ENCODE measurements at regions not wholly inside any gene's neighbourhood (a gene's known extent, or its start where the extent isn't known, plus 50 kb on each side); places are given as distances from the start of the nearest gene placed in this dataset.

GRCh38 chr7:67947646-67948045 is 951.0 kb downstream of the TYW1 start:
- Histone ChIP-seq H3K18ac (ENCODE audit: extremely low read depth, low read length) (no peak overlapping the region), H3K9ac (replicated peaks in 1 of 4; ENCODE audit: extremely low read depth in 1 of 4, low read depth in 3 of 4, low read length in 3 of 4) (no peak overlapping the region), H3K56ac (replicated peaks; ENCODE audit: insufficient read length, low read depth, low read length) (no peak overlapping the region), H3K9me3 (ENCODE audit: insufficient read depth in 2 of 2, low read depth in 1 of 2, low read length in 1 of 2) (no peaks in the 10 kb centered on the region), H3K79me2 (ENCODE audit: control insufficient read depth in 1 of 2, insufficient read depth in 2 of 2, low read length in 2 of 2) (no peaks in the 10 kb centered on the region), H3K79me1 (ENCODE audit: low read depth, low read length) (no peaks in the 10 kb centered on the region), H3K14ac (ENCODE audit: insufficient read length) (no peak overlapping the region), H3K36me3 (ENCODE audit: control insufficient read depth in 2 of 4, insufficient read depth in 4 of 4, low read length in 3 of 4) (no peaks in the 10 kb centered on the region), H2BK15ac (ENCODE audit: low read length) (no peak overlapping the region), H3K23me2 (ENCODE audit: low read depth, low read length) (no peaks in the 10 kb centered on the region), H3K23ac (ENCODE audit: insufficient read length) (no peak overlapping the region), H2BK12ac (ENCODE audit: low read depth, low read length) (no peak overlapping the region), H2AFZ (ENCODE audit: low read length) (no peak overlapping the region), H2BK120ac (replicated peaks; ENCODE audit: low read depth, low read length) (no peak overlapping the region), H2BK20ac (ENCODE audit: low read length) (no peak overlapping the region), H2AK5ac (ENCODE audit: low read depth, low read length) (no peak overlapping the region), H3K27me3 (replicated peaks in 1 of 4; ENCODE audit: control insufficient read depth in 3 of 4, extremely low read depth in 1 of 4, insufficient read depth in 3 of 4, low read length in 3 of 4) (no peaks in the 10 kb centered on the region), H3K4ac (replicated peaks; ENCODE audit: insufficient read length, low read depth, low read length) (no peak overlapping the region), H4K20me1 (replicated peaks in 1 of 2; ENCODE audit: control insufficient read depth in 1 of 2, insufficient read depth in 2 of 2, low read length in 2 of 2) (no peaks in the 10 kb centered on the region), H4K91ac (replicated peaks; ENCODE audit: insufficient read length, low read length) (no peak overlapping the region), H4K8ac (ENCODE audit: extremely low read depth, insufficient read depth, low read length) (no peak overlapping the region), H3K4me3 (ENCODE audit: extremely low read depth in 1 of 4, insufficient read depth in 2 of 4, low read depth in 3 of 4, low read length in 4 of 4) (no peak overlapping the region), H3K4me2 (ENCODE audit: insufficient read depth in 1 of 2, low read depth in 2 of 2, low read length in 2 of 2) (no peak overlapping the region), H2BK5ac (ENCODE audit: low read depth, low read length) (no peak overlapping the region), H3K4me1 (replicated peaks in 1 of 4; ENCODE audit: control insufficient read depth in 3 of 4, insufficient read depth in 4 of 4, low read length in 3 of 4) (no peaks in the 10 kb centered on the region), H3K27ac (ENCODE audit: low read depth, low read length) (no peak overlapping the region), H4K5ac (ENCODE audit: insufficient read length, low read depth, low read length) (no peak overlapping the region)
- WGBS, 2 experiments (ENCODE audit: extremely low coverage in 1 of 2, insufficient coverage in 1 of 2, insufficient read length in 1 of 2, insufficient replicate concordance in 2 of 2, low coverage in 1 of 2, low lambda C conversion rate in 2 of 2, missing lambda C conversion rate in 1 of 2): 88% methylated on average over 5 of the region's 5 CpGs; no CpG with 5 or more reads in 1 of the 2 experiments
- POLR2A ChIA-PET (ENCODE audit: partially characterized antibody): no interaction called here
- CTCF ChIA-PET (ENCODE audit: partially characterized antibody): interaction anchor here (0.6 kb wide), 1 partner anchor 110 kb away, joined by 3 read pairs; no protein-coding TSS in a partner anchor
- no peak for FAIRE-seq
- no peak for DNase-seq (ENCODE audit: low read depth in 1 of 2, low spot score in 2 of 2)
- no peak for TF ChIP-seq CBX8 (IDR thresholded peaks at IDR 0.05; ENCODE audit: borderline replicate concordance, low read depth, low read length)
- TF ChIP-seq, protein P1, sequence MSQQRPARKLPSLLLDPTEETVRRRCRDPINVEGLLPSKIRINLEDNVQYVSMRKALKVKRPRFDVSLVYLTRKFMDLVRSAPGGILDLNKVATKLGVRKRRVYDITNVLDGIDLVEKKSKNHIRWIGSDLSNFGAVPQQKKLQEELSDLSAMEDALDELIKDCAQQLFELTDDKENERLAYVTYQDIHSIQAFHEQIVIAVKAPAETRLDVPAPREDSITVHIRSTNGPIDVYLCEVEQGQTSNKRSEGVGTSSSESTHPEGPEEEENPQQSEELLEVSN (IDR thresholded peaks at IDR 0.05): no peak
- no peak for TF ChIP-seq ATF3 (IDR thresholded peaks at IDR 0.05; ENCODE audit: insufficient read depth, low read depth, low read length)
- TF ChIP-seq ZNF274 (IDR thresholded peaks at IDR 0.05; ENCODE audit: borderline replicate concordance, extremely low read depth, low read length): no peak
- no peak for TF ChIP-seq HDAC6 (IDR thresholded peaks at IDR 0.05; ENCODE audit: low read depth, low read length)
- TF ChIP-seq POLR2A (IDR thresholded peaks at IDR 0.05; ENCODE audit: control extremely low read depth in 1 of 2, low read depth in 2 of 2, low read length in 2 of 2): no peak
- TF ChIP-seq SUZ12 (IDR thresholded peaks at IDR 0.05; ENCODE audit: low read length): no peak
- TF ChIP-seq GTF2F1 (IDR thresholded peaks at IDR 0.05; ENCODE audit: borderline replicate concordance, low read depth, low read length): no peak
- TF ChIP-seq CTBP2 (IDR thresholded peaks at IDR 0.05; ENCODE audit: borderline replicate concordance, insufficient read depth, insufficient read length, low read length): no peak

All from H1 (cell line).